SIG-M5 treated with dmso at 0.1 percent for 504 hours (cell line): ENCODE measurements at regions not wholly inside any gene's neighbourhood (a gene's known extent, or its start where the extent isn't known, plus 50 kb on each side); places are given as distances from the start of the nearest gene placed in this dataset.
"Not testable (repeated sequence)": the region's sequence is repeated elsewhere in the genome, so short reads cannot be mapped to it uniquely, and the experiment has no call there.

ENCODE experiments used
- DNase-seq: peaks from one replicate; lab custom pipeline; 2025; ENCODE audit not compliant: unreplicated experiment; lab: John Stamatoyannopoulos, UW

DNA sequence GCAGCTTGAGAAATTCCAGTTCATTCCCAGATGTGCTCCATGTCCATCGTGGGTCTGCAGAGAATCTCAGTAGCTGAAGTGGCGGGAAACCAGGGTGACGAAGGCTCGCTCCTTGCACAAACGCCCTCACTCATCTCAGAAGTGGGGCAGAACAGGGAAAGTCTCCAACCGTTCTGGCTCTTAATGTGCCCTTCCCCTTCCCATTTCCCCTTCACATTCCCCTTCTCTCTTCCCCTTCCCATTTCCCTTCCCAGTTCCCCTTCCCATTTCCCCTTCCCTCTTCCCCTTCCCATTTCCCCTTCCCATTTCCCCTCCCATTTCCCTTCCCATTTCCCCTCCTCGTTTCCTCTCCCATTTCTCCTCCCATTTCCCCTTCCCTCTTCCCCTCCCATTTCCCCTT lies 108.5 kb downstream of the OLFM1 start:
- not testable (repeated sequence) for DNase-seq

DNA sequence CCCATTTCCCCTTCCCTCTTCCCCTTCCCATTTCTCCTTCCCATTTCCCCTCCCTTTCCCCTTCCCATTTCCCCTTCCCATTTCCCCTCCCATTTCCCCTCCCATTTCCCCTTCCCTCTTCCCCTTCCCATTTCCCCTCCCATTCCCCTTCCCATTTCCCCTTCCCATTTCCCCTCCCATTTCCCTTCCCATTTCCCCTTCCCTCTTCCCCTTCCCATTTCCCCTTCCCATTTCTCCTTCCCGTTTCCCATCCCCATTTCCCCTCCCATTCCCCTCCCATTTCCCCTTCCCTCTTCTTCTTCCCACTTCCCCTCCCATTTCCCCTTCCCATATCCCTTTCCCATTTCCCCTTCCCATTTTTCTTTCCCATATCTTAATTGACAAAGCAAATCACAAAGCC lies 109.0 kb downstream of the OLFM1 start:
- DNase-seq: no peak

DNA sequence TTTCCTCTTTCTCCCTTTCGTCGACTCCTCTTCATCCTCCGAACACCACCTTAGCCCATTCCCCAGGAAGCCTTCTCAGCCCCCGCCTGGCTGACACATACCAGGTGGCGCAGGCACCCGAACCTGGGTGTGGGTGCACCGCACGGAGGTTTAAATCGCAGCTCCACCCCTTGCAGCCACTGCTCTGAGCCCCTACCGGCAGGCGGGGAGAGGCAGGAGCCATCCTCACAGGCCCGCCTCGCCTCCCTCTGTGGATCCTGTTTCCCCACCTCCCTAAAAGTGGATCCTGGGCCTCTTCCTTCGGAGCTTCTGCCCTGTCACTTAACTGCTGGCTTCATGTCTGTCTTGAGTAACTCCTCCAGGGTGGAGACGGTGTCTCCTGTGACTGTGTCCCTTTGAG lies 110.7 kb downstream of the OLFM1 start:
- DNase-seq: no peak

- no peak for DNase-seq
Measured at GRCh38 chr9:135198586-135199285, 111.3 kb downstream of the OLFM1 start.

GRCh38 chr9:135199489-135199888 lies 112.0 kb downstream of the OLFM1 start:
- no peak for DNase-seq

DNA sequence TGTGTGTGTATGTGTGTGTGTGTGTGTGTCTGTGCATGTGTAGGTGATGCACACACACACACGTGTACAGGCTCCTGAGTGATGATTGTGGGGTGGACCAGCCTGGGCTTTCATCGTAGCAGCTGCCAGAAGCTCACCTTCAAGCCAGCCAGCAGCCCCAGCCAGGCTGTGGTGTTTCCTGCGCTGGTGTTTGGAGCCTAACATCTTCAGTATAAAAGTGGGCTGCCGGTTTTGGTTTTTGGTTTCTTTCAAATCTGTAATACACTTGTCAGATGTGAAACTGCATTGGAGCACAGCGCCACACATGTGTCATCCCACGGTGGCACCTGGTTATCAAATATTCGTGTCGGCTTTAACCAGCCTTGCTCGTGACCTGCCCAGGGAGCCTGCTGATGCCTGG lies 114.2 kb downstream of the OLFM1 start:
- DNase-seq: no peak

DNA sequence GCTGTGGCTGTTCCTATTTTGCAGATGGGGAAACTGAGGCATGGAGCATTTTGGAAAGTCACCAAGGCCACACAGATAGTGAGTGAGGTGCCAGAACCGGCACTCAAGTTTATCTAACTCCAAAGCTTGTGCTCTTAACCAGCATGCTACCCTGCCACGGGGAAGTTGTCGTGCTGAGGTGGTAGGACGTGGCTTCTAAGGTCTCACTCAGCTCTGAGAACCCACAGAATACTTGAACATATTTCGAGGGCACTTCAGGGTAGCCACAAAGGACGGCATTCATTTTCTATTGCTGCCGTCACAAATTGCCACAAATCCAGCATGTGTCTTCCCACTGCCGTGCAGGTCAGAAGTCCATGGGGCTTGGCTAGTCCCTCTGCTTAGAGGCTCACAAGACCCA lies 116.7 kb downstream of the OLFM1 start:
- DNase-seq: no peak

DNA sequence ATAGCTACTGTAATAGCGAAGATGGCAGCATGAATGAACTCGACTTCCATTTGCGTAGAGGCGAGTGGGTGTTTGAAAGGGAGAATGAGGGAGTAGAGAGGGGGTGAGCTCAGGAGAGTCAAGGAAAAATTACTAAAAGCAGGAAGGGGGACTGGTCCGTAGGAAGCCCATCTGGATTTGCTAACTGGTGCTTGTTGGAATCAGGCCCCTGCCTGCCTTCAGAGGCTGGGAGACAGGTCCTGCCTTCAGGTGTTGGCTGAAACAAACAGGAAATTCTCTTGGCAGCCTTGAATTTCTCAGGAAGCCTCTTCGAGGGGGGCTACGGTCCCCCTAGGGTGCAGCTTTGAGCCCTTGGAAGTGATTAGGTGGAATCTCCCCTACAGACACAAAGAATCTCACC lies 121.7 kb downstream of the OLFM1 start:
- no peak for DNase-seq

GRCh38 chr9:135209852-135210251 lies 122.4 kb downstream of the OLFM1 start:
- no peak for DNase-seq

- no peak for DNase-seq
Measured at GRCh38 chr9:135210676-135211523, 123.4 kb downstream of the OLFM1 start.

GRCh38 chr9:135211524-135211890 lies 124.0 kb downstream of the OLFM1 start:
- DNase-seq: no peak

- no peak for DNase-seq
Measured at GRCh38 chr9:135212961-135213360, 125.5 kb downstream of the OLFM1 start.

- no peak for DNase-seq
Measured at GRCh38 chr9:135213566-135213965, 126.1 kb downstream of the OLFM1 start.

DNA sequence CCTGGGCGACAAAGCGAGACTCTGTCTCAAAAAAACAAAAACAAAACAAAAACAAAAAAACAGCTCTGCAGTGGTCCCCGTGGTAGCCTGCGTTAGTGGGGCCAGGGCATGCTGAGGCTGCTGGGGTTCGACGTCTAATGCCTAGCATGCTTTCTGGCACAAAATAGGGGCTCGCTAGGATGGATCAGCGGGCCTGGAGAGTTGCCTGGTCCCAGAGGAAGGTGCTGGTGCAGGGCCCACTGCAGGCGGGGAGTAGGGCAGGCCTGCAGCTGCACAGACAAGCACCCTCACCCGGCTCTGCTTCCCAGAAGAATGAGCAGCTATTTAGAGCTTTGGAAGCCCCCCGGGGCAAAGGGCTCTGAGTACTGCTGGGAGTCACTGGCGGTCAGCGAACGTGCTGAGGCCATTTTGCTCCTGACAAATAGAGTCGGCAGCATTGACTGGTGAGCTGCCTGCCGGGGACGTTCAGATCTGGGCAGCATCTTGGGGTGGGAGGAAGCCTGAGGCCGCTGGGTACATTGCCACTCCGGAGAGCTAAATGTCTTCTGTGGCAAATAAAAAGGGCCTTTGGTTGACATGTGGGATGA lies 126.7 kb downstream of the OLFM1 start:
- no peak for DNase-seq

- DNase-seq: no peak
Measured at GRCh38 chr9:135214706-135215105, 127.2 kb downstream of the OLFM1 start.

DNA sequence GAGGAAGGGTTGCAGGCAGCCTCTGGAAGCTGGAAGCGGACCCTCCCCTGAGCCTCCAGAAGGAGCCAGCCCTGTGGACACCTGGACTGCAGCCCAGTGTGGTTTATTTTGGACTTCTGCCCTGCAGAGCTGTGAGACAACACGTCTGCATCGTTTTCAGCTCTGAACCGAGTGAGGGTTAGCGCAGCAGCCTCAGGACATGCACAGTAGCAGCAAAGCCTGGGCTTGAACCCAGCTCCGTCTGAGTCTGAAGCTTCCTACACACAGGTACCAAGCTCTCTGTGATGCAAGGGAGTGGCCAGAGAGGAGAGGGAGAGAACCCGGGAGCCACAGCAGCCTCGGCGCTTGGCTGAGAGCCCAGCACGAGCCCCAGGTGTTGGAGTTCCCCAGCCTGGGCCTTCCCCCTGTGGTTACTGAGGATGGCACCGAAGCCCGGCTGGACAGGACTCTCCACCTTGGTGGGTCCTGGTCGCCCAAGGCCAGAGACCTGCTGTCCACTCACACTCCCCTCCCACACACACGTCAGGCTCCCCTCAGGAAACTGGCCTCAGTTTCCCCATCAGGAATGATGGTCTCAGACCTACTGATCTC lies 128.2 kb downstream of the OLFM1 start:
- DNase-seq: no peak

DNA sequence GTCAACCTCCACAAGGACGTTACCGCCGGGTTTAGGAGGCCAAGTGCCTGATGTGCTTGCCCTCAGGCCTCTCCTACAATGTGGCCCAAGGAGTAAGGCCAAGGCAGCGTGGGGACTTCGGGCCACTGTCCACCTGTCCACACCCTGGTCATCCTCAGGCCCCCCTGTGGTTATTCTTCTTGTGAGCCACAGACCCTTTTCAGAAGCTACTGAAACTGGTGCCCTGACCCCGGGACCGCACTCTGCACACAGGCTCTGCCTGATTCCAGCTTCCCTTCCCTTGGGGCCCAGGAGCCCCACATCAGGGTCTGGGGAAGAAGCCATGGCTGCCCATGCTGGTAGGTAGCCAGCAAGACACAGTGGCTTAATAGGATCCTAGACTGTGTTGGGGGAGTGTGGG lies 128.8 kb downstream of the OLFM1 start:
- no peak for DNase-seq

GRCh38 chr9:135216791-135217441 lies 129.4 kb downstream of the OLFM1 start:
- DNase-seq: no peak

GRCh38 chr9:135217836-135218235 lies 130.4 kb downstream of the OLFM1 start:
- DNase-seq: no peak

DNA sequence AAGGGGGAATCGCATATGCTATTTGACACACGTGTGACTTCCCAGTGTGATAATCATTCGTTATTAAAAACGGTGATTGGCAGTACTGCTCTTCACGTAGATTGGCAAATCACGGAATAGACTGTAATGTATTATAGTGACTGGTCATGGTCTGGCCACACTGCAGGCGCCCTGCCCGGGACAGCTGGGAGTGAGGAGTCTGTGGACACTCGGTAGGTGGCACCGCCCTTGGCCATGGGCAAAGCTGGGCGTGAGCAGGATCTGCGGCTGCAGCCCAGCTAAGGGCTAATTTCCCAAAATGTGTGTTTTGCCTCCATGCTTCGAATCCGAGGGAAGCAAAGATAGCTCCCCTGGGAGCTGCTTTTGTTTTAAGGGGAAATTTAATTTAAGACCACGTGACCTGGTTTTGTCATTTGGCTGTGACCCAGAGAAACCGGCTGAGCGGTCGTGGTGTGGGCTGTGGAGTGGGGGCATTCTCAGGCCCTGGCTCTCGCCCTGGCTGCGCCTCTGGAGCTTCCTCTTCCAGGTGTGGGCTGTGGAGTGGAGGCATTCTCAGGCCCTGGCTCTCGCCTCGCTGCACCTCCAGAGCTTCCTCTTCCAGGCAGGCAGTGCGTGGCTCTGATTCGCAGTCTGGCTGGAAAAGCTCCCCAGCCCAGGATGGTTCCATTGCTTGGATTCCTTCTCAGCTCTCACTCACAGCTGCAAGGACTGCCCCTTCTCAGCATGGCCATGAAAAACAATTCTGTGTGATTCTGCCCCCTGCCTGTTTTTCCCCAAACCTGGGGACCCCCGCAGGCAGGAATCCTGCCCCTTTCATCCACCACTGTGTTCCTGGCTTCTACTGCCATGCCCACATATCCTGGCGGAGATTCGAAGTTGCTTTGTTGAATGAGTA lies 131.1 kb downstream of the OLFM1 start:
- no peak for DNase-seq
